SKM-1 (cell line): ENCODE measurements at regions not wholly inside any gene's neighbourhood (a gene's known extent, or its start where the extent isn't known, plus 50 kb on each side); places are given as distances from the start of the nearest gene placed in this dataset.
"Not testable (repeated sequence)": the region's sequence is repeated elsewhere in the genome, so short reads cannot be mapped to it uniquely, and the experiment has no call there.

ENCODE experiments used
- DNase-seq: peaks from one replicate; lab custom pipeline; 2025; ENCODE audit not compliant: unreplicated experiment; lab: John Stamatoyannopoulos, UW

DNA sequence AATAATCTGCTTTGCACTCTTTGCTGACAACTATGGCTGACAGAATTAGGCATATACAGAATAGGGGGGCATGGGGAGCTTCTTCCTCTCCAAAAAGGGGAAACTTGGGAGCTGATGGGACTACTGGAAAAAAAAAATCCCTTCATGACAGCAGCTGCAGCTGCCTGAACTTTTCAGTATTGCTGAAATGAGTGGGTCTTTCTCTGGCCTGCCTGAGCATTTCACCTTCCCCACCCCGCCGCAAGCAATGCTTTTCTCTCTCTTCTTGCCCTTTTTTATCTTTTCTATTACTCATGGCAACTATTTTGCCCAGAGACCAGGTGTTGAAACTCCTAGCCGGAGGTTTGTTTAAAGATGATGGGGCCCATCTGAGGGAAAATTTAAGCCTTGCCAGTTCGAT is 244.9 kb downstream of the SEMA3D start:
- DNase-seq, result no peak

DNA sequence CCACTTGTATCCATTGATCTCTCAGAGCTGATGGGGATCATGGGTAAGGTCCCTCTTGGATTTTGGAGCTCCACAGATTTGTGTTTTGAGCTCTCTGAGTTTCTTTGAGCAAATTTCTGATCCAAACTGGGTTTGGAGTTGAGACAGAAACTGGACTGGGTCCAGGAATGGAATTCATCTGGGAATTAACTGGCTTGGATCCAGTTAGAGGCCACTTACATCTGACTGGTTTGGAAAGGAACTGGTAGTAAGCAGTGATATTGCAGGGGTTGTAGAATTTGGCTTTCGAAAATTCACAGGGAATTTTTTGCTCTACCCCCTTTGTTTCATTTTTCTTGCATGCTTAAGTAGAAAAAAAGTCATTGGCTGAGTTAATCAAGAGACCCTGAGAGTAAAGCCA is 245.6 kb downstream of the SEMA3D start:
- no peak for DNase-seq

DNA sequence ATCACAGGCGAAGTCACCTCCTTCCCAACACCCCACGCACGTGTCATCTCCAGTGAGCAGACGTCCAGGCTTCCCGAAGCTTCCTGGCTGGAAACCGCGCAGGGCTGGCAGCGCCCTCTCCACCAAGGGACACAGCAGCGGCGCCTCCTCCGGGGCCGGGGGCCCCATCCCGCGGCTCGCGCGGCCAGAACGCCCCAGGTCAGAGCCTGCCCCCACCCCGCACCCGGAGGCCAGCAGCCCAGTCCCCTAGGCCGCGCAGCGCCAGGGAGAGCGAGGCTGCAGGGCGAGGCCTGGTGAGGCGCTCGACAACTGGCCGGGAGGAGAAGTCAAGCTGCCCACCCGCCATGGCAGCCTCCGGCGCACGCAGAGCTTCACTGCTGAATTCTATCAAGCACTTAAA is 247.0 kb downstream of the SEMA3D start:
- no peak for DNase-seq

DNA sequence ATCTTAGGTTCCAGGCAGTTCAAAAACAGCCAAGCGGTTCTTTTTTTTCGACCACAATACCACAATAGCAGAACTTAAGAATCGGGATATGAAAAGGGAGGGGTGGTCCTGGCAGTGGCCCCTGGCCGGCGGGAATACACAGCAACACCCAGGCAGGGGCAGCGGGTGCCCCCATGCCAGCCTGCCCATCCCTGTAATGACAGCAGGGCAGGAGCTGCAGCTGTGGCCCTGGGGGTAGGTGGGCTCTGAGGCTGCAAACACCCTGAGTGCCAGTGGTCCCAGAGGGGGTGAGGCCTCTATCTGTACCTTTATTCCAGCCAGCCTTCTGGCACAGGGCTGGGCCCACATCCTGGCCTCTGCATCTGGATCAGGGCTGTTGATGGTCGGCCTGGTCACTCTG is 247.4 kb downstream of the SEMA3D start:
- DNase-seq, result no peak

DNA sequence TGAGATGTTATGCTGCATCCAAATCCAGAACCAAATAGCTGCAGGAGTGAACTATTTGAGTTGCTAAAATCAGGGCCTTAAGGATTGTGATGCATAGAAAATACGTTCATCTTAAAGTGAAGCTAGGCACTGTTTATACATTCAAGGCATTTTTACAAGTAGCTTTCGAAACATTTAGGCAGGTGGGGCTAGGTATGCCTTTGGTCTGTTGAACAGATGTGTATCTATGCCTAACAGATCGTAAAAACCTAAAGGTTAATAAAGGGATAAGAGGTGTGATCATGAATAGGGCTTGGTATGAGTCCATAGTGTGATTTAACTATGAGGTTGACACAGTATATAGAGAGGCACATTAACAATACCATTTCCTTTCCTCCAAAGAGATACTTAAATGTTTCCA is 262.5 kb downstream of the SEMA3D start:
- DNase-seq, result no peak

DNA sequence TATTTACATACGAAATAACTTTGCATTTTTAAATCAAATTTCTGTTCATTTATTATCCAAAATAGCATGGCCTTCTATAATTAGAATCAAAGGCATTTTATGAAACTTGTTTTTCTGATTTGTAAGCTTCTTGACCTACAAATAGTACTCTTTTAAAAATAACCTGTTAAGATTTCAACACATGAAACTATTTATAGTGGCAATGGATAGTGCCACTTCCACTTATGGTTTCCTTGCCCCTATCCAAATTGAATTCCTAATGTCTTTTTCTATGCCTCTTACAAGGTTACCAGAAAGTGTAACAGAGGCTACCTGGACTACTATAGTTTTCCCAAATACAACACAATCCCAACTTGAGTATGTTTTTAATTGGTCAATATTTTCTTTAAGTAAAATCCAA is 263.5 kb downstream of the SEMA3D start:
- DNase-seq, result no peak

DNA sequence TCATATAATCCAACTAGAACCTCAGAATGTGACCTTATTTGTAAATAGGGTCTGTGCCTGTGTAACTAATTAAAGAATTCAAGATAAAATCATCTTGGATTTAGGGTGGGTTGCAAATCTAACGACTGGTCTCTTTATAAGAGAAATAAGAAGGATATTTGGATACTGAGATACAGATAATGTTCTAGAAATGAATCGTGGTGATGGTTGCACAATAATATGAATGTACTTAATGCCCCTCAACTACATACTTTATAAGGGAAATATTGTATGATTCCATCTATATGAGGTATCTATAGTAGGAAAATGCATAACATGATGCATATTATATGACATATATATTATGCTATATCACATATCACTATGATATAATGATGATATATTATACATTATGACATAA is 265.7 kb downstream of the SEMA3D start:
- no peak for DNase-seq

DNA sequence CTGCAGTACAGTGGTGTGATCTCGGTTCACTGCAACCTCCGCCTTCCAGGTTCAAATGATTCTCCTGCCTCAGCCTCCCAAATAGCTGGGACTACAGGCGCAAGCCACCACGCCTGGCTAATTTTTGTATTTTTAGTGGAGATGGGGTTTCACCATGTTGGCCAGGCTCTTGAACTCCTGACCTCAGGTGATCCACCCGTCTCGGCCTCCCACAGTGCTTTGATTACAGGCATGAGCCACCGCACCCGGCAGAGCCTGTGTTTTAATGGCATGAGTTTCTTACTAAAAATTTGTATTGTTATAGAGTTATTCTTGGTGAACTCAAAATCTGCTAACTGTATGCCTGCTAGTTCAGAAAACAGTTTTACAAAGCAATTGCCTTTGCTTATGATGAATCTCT is 269.9 kb downstream of the SEMA3D start:
- not testable (repeated sequence) for DNase-seq

DNA sequence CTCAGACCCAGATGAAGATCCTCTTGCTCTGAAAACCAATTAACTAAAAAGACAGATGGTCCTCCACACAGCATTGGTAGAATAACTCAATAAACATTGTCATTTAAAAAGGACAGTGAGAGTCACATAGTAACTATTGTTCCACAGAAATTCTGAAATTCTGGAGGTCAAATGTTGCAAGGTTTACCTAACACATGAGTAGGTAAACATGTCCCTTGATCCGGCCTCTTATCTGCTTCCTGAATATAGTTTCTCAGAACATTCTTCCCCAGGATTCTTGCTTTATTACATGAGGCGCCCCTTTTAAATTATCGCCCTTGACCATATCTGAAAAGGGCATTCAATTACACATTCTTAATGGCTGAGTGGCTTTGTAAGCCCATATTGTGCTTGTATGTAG is 270.7 kb downstream of the SEMA3D start:
- DNase-seq, result no peak

DNA sequence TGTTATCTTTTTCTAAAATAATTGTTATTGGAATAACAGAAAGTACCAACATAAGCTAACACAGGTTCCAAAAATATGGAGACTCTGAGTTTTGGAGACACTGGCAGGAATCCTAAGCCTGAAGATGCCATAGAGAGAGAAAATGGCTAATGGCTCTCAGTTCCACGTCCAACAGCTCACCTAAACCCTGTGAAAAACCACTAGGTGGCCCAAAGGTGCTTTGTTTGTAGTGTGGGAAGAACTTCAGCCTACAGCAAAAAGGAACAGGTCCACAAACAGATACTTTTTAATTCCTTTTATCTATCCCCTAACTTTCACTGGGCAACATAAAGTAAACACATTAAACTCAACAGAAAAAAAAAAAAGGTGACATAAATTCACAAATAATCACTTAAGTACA is 272.3 kb downstream of the SEMA3D start:
- no peak for DNase-seq

DNA sequence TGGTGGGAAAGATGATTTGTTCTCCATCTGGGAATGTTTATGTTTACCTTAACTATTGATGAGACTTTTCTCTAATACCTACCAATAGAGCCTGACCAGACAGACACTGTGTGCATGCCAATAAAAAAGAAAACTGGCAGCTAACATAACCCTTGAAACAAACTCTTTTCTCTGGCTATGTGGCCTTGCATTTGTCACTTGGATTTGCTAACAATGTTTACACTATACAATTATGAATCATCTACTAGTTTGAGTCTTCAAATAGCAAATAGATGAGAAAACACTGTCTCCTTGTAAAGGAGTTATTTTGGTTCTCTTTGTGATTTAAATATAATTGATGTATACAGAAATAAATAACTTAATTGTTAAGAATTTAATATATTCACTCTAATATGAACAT is 273.1 kb downstream of the SEMA3D start:
- no peak for DNase-seq

DNA sequence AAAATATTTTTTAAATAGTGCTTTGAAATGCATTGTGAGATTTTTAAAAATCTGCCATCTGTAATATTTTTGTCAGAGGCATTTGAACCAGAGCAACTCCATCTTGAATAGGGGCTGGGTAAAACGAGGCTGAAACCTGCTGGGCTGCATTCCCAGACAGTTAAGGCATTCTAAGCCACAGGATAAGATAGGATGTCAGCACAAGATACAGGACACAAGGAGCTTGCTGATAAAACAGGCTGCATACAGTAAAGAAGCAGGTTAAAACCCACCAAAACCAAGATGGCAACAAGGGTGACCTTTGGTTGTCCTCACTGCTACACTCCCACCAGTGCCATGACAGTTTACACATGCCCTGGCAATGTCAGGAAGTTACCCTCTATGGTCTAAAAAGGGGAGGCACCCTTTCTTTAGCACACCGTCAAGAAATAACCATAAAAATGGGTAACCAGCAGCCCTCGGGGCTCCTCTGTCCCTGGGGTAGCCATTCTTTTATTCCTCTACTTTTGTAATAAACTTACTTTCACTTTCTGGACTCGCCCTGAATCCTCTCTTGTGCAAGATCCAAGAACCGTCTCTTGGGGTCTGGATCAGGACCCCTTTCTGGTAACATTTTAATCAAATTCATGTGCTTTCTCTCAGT is 273.7 kb downstream of the SEMA3D start:
- DNase-seq, result no peak

DNA sequence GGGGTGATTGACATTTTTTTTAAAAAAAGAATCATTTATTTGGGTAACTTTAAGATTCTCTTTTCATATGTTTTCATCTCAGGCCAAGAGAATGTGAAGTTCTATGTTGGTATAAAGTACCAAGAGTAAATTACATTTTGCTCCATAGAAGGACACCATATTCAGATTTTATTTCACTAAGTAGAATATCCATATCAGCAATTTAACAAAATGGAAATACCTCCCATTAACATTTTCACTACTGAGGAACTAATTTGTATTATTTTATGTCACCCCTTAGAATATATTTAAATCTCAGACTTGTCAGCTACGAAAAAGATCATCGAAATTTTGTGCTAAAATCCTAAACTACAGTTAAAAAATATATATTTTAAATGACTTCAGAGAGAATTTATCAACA is 274.3 kb downstream of the SEMA3D start:
- no peak for DNase-seq

DNA sequence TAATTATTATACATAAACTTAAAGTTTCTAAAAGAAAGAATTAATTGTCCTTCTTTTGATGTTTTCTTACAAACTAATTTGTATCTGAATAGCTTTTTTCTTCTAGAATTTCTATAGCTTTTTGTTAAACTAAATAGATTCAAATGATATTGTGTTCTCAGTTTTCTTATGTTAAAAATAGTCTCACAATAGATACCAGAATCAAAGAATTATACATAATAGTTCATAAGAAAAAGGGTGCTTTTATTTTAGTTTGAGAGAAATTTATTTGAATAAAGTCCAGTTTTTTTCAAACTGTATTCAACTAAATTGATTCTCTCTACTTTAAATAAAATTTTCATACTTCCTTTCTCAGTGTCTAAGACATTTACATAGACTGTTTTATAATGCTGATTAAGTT is 274.8 kb downstream of the SEMA3D start:
- no peak for DNase-seq

DNA sequence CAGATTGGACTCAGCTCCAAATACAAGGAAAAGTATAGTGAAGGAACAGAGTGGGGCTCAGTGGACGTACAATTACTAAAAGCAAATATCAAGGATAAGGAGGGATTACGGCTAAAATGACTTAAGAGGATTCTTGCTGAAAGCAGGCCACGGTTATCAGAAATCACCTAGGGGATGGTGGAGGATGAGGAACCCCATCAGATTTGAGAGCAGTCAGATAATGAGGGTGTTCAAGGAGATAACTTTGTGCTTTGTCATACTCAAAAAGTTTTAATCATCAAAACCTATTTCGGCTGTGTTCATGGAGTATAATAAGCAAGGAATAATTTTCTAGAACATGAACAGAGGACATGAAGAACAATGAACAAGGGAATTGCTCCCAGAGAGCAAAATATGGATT is 275.8 kb downstream of the SEMA3D start:
- no peak for DNase-seq

DNA sequence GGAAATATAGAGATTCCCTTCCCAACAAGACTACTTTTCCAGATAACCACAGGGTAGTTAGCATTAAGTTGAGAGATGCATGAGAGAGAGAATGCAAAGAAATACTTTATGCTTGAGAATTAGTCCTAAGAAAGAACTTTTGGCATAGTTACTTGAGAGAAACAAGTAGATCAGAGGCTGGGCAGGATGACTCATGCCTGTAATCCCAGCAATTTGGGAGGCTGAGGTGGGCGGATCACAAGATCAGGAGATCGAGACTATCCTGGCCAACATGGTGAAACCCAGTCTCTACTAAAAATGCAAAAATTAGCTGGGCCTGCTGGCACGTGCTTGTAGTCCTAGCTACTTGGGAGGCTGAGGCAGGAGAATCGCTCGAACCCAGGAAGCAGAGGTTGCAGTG is 276.5 kb downstream of the SEMA3D start:
- DNase-seq, result not testable (repeated sequence)

DNA sequence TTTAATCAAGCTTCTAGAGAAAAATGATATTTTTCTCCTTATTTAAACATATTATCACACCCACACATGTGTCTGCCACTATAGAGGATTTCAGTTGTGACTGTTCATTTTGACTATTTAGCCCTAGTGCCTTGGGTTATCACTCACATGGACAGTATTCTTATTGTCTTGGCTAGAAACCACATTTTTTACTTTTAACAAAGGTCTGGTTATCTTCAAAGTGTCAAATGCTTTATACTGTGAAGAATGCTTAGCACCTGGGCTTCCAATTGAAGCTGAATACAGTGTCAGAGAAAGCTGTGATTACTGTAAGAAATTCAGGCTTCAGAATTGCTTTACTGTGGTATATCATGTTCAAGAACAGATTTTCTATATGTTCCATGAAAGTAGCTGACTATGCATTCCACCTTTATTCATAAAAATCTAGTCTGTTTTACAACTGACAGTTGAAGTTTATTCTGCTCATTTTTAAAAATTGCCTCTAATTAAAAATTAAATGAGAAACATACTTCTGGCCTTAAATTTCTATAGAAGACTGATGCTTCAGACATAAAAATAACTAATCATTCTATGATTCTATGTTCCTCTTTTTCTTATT is 278.6 kb downstream of the SEMA3D start:
- no peak for DNase-seq

DNA sequence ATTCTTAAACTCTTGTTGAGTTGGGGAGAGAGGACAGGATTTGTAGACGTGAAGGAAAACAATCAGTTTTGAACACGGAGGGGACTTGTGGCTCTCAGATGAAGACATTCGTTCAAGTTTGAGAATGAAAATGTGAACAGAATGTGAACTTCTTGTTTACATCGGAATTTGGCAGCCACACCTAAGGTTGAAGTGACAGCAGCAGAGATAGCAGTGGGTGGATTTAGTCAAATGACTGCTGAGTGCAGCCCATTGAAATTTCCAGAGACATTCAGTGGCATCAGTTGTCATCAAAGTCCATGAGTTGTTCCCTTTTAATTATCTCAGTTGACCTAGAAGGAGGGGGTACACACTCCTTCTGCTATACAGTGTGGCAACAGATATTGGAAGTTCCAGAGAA is 280.0 kb downstream of the SEMA3D start:
- no peak for DNase-seq

DNA sequence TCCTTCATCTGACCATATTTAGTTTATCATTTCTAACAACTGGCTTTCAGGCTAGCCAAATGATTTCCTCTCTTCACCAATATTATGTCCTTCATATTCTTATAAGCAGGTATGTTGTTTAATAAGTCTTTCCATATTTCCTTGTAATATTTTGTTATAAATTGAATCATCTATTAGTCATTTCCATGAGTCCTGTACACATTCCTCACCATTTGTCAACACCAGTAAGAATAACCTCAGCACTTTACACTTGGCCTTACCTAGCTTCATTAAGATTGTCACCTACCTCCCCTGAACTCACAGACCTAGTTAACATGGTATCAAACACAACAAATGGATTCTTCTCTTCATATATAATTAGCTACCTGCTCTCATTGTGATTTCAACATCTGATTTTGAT is 282.3 kb downstream of the SEMA3D start:
- DNase-seq, result no peak

DNA sequence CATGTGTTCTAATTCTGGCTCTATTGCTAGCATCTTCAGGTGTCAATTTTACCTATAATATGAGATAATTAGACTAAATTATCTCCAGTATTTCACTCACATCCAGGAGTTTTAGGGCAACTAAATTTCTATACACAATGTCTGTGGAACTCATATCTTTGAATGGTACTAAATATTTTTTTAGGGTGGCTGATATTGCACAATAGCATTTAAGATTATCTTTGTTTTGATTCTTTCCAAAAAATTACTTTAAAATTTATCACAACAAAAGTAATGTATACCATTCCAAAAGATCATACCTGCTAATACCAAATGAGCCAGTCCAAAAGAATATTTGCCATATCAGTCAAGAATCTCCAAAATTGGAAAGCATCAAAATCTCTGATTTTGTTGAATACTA is 285.5 kb downstream of the SEMA3D start:
- no peak for DNase-seq

DNA sequence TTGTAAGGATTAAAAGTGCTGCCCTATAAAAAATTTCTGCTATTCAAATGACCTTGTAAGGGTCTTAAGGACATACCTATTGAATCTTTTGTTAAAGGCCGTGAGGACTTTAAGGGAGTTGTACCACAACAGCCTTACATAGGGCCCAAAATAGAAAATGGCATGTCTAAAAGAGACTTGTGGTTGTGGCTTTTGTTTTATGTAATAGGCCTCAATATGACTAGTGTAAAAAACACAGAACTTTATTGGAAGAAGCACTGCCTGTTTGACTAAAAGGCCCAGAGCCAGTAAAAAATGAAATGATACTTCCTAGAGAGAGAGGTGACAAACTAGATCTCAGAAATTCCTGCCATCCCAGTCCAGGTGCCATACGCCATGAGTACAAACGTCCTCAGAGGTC is 286.6 kb downstream of the SEMA3D start:
- DNase-seq, result no peak

DNA sequence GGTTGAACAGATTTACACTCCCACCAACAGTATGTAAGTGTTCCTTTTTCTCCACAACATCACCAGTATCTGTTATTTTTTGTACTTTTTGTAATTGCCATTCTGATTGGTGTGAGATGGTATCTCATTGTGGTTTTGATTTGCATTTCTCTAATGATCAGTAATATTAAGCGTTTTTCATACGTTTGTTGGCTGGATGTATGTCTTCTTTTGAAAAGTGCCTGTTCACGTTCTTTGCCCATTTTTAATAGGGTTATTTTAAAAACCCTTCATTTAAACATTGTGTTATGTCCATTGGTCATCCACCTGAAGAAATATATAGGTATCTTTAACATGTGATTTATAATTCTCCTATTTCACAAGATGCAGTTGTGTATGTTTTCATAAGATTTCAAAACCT is 291.3 kb downstream of the SEMA3D start:
- no peak for DNase-seq

DNA sequence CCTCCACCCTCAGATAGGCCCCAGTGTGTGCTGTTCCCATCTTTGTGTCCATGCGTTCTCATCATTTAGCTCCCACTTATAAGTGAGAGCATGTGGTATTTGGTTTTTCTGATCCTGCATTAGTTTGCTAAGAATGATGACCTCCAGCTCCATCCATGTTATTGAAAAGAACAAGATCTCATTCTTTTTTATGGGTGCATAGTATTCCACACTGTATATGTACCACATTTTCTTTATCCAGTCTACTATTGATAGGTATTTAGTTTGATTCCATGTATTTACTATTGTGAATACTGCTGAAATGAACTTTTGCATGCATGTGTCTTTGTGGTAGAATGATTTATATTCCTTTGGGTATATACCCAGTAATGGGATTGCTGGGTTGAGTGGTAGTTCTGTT is 303.3 kb downstream of the SEMA3D start:
- DNase-seq, result not testable (repeated sequence)
